Breast epithelium (tissue), 4 donors: ENCODE measurements at regions not wholly inside any gene's neighbourhood (a gene's known extent, or its start where the extent isn't known, plus 50 kb on each side); places are given as distances from the start of the nearest gene placed in this dataset.

Experiments
- DNase-seq, 2 donors: peaks; one replicate each; pipeline ENCODE4 v3.0.0-alpha.2; 2019; ENCODE audit warnings: low spot score in 2 of 2
- H3K27ac ChIP-seq, 2 donors: fragments of 200-600 bp; sonication (generic) in 1 of 2; one replicate each; pipeline ENCODE4 v1.5.1; 2016 to 2019; ENCODE audit warnings: mild to moderate bottlenecking in 1 of 2
- H3K27me3 ChIP-seq, 2 donors: fragments of 200-600 bp; sonication (generic) in 1 of 2; one replicate each; pipeline versions ENCODE4 v1.5.1 to v1.6.0; 2017 to 2019; ENCODE audit warnings: control low read depth in 1 of 2, mild to moderate bottlenecking in 1 of 2
- H3K36me3 ChIP-seq: fragments of 200-600 bp; one replicate; pipeline ENCODE4 v1.5.1; 2019
- H3K4me1 ChIP-seq, 2 donors: fragments of 200-600 bp; sonication (generic); one replicate each; pipeline ENCODE4 v1.5.1; 2016 to 2019; ENCODE audit warnings: control low read depth in 1 of 2
- H3K4me3 ChIP-seq, 3 donors: fragments of 200-600 bp; sonication (generic); 1 replicate in 2 of 3; 2 replicates in 1 of 3; pipeline ENCODE4 v1.5.1; 2016 to 2019; ENCODE audit warnings: mild to moderate bottlenecking in 3 of 3, moderate library complexity in 2 of 3
- H3K9me3 ChIP-seq, 2 donors: fragments of 200-600 bp; sonication (generic) in 1 of 2; one replicate each; pipeline ENCODE4 v1.5.1; 2016 to 2019; ENCODE audit warnings: control low read depth in 1 of 2
- POLR2A ChIP-seq: fragments of 450-650 bp; IDR thresholded peaks from one replicate; pipeline ENCODE4 v1.6.1; 2016; ENCODE audit warnings: antibody characterized with exemption, mild to moderate bottlenecking, moderate library complexity
- POLR2AphosphoS5 ChIP-seq, 3 donors: sonication (generic); formaldehyde crosslinking; IDR thresholded peaks; one replicate each; pipeline ENCODE4 v1.6.1; 2017; ENCODE audit warnings: antibody characterized with exemption in 3 of 3
- intact Hi-C: fragments of 100-400 bp; cut with DNase I; formaldehyde crosslinking; loops from one replicate; pipeline ENCODE4 v1.15.1; 2023; ENCODE audit warnings: low total_unique reads
- TF ChIP-seq, protein P1 (sequence below), 3 donors: fragments of 450-650 bp; IDR thresholded peaks; one replicate each; pipeline ENCODE4 v1.5.1; 2016 to 2017; ENCODE audit warnings: antibody characterized with exemption in 3 of 3, mild to moderate bottlenecking in 3 of 3, moderate library complexity in 3 of 3

GRCh38 chr4:149983931-149984330 is 94.3 kb upstream of the DCLK2 start:
- no peaks in the 10 kb centered on the region for H3K36me3 ChIP-seq
- H3K4me3 ChIP-seq: no peak overlapping the region
- DNase-seq: no peak
- H3K9me3 ChIP-seq: no peaks in the 10 kb centered on the region
- no peak overlapping the region for H3K27ac ChIP-seq
- TF ChIP-seq POLR2AphosphoS5 (IDR thresholded peaks at IDR 0.05) (no peak), POLR2A (no peak)
- TF ChIP-seq, protein P1, sequence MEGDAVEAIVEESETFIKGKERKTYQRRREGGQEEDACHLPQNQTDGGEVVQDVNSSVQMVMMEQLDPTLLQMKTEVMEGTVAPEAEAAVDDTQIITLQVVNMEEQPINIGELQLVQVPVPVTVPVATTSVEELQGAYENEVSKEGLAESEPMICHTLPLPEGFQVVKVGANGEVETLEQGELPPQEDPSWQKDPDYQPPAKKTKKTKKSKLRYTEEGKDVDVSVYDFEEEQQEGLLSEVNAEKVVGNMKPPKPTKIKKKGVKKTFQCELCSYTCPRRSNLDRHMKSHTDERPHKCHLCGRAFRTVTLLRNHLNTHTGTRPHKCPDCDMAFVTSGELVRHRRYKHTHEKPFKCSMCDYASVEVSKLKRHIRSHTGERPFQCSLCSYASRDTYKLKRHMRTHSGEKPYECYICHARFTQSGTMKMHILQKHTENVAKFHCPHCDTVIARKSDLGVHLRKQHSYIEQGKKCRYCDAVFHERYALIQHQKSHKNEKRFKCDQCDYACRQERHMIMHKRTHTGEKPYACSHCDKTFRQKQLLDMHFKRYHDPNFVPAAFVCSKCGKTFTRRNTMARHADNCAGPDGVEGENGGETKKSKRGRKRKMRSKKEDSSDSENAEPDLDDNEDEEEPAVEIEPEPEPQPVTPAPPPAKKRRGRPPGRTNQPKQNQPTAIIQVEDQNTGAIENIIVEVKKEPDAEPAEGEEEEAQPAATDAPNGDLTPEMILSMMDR (IDR thresholded peaks at IDR 0.05): no peak
- H3K27me3 ChIP-seq: no peaks in the 10 kb centered on the region
- intact Hi-C loops: no loop called here
- no peaks in the 10 kb centered on the region for H3K4me1 ChIP-seq

- Histone ChIP-seq H3K36me3 (no peaks in the 10 kb centered on the region), H3K9me3 (no peaks in the 10 kb centered on the region), H3K4me1 (no peaks in the 10 kb centered on the region), H3K27ac (no peak overlapping the region), H3K4me3 (no peak overlapping the region), H3K27me3 (no peaks in the 10 kb centered on the region)
- intact Hi-C loops: no loop called here
- TF ChIP-seq POLR2A: no peak
- TF ChIP-seq, protein P1 (IDR thresholded peaks at IDR 0.05): no peak
- TF ChIP-seq POLR2AphosphoS5 (IDR thresholded peaks at IDR 0.05): no peak
- no peak for DNase-seq
Observed at GRCh38 chr4:149985981-149986380, 92.3 kb upstream of the DCLK2 start.

DNA sequence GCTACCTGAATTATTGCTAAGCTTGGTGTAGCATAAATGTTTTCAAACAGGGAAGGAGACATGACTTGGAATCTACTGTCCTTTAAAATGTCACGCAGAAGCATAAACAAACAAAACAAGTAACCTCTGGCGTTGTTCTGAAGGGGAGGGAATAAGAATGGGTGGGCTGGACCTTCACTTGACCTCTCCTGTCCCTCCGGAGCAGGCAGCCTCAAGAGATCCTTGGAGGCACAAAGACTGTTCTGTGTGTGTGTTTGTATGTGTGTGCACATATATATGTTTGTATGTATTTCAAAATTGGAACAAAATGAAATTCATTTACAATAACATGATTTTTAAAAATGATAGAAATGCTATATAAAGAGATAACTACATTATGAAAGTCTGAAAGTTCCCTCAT is 91.3 kb upstream of the DCLK2 start:
- Histone ChIP-seq H3K36me3 (no peaks in the 10 kb centered on the region), H3K4me1 (no peaks in the 10 kb centered on the region), H3K4me3 (no peak overlapping the region), H3K27ac (no peak overlapping the region), H3K9me3 (no peaks in the 10 kb centered on the region), H3K27me3 (no peaks in the 10 kb centered on the region)
- no peak for DNase-seq
- intact Hi-C loops: no loop called here
- TF ChIP-seq POLR2A: no peak
- TF ChIP-seq, protein P1 (IDR thresholded peaks at IDR 0.05): no peak
- TF ChIP-seq POLR2AphosphoS5 (IDR thresholded peaks at IDR 0.05): no peak

DNA sequence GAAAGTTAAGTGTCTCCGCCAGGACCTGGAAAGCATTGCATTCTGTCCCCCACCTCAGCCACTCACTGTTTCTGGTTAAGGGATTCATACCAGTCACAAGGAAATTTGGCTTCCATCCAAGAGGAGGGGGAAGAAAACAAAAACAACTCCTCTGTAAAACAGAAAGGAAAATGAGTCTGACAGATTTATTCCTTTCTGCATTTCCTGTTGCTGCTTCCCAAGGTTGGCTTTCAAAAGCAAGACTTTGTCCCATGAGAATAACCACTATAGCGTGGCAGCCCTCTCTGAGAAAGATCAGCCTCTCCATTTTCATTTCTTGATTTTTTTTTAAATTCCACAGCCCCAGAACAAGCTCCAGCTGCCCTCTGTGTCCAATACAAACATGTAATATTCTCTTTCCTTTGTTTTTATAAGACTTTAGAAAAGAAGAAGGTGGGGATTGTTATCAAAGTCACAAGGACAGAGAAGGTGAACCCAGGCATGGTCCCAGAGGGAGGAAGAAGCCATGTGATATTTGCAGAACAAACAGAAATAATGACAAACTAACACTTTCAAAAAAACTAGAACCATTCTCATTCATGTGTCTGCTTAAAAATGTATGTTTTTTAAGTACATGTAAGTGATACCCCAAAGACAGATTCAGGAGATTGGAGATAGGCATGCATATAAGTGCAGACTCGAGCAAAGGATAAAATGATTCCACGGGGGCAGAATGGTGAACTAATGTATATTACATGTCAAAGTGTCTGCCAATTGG is 90.7 kb upstream of the DCLK2 start:
- DNase-seq: no peak
- H3K27ac ChIP-seq: no peak overlapping the region
- H3K36me3 ChIP-seq: no peaks in the 10 kb centered on the region
- no peak overlapping the region for H3K4me3 ChIP-seq
- intact Hi-C loops: no loop called here
- no peaks in the 10 kb centered on the region for H3K9me3 ChIP-seq
- H3K4me1 ChIP-seq: no peaks in the 10 kb centered on the region
- TF ChIP-seq POLR2A (no peak), POLR2AphosphoS5 (IDR thresholded peaks at IDR 0.05) (no peak)
- TF ChIP-seq, protein P1 (IDR thresholded peaks at IDR 0.05): no peak
- H3K27me3 ChIP-seq: no peaks in the 10 kb centered on the region

DNA sequence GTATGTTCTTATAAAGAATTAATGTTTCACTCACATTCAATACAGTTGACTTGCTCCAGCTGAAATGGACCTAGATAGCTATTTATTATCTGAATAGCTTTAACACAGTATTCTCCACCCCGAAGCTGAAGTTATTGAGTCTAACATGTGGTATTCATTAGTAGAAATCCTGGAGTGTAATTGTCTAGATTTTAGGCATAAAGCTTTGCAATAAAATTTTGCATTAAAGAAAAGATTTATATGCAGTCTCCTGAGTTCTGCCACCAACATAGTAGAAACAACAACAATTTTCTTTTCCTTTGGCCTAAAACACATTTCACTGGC is 90.2 kb upstream of the DCLK2 start:
- Histone ChIP-seq H3K36me3 (no peaks in the 10 kb centered on the region), H3K4me3 (no peak overlapping the region), H3K9me3 (no peaks in the 10 kb centered on the region), H3K27ac (no peak overlapping the region), H3K27me3 (no peaks in the 10 kb centered on the region), H3K4me1 (no peaks in the 10 kb centered on the region)
- intact Hi-C loops: no loop called here
- DNase-seq: no peak
- TF ChIP-seq, protein P1 (IDR thresholded peaks at IDR 0.05): no peak
- TF ChIP-seq POLR2AphosphoS5 (IDR thresholded peaks at IDR 0.05) (no peak), POLR2A (no peak)
